ENCODE measurements at regions not wholly inside any gene's neighbourhood (a gene's known extent, or its start where the extent isn't known, plus 50 kb on each side); places are given as distances from the start of the nearest gene placed in this dataset.

GRCh38 chr5:166013415-166013814, 2278.0 kb upstream of the WWC1 start:
- Mint-ChIP-seq H3K4me1 (ENCODE audit: low read depth) (no peaks in the 10 kb centered on the region), H3K9me3 (peaks cover 25% of the 10 kb centered on the region), H3K27me3 (no peaks in the 10 kb centered on the region), H3K27ac (no peak overlapping the region), H3K36me3 (ENCODE audit: low read depth) (no peaks in the 10 kb centered on the region), H3K4me3 (no peak overlapping the region)

GRCh38 chr5:166014256-166014655, 2277.2 kb upstream of the WWC1 start:
- no peaks in the 10 kb centered on the region for H3K27me3 Mint-ChIP-seq
- no peak overlapping the region for H3K4me3 Mint-ChIP-seq
- peaks cover 25% of the 10 kb centered on the region for H3K9me3 Mint-ChIP-seq
- no peak overlapping the region for H3K27ac Mint-ChIP-seq
- H3K4me1 Mint-ChIP-seq (ENCODE audit: low read depth), result no peaks in the 10 kb centered on the region
- H3K36me3 Mint-ChIP-seq (ENCODE audit: low read depth), result no peaks in the 10 kb centered on the region

- Mint-ChIP-seq H3K27me3 (no peaks in the 10 kb centered on the region), H3K9me3 (peaks cover 19% of the 10 kb centered on the region), H3K36me3 (ENCODE audit: low read depth) (no peaks in the 10 kb centered on the region), H3K4me1 (ENCODE audit: low read depth) (no peaks in the 10 kb centered on the region), H3K4me3 (no peak overlapping the region), H3K27ac (no peak overlapping the region)
These were observed 2272.7 kb upstream of the WWC1 start for GRCh38 chr5:166018716-166019115.

GRCh38 chr5:166022065-166022464, 2269.4 kb upstream of the WWC1 start:
- H3K9me3 Mint-ChIP-seq, result peaks cover 10% of the 10 kb centered on the region
- H3K36me3 Mint-ChIP-seq (ENCODE audit: low read depth), result no peaks in the 10 kb centered on the region
- H3K4me3 Mint-ChIP-seq, result no peak overlapping the region
- H3K27ac Mint-ChIP-seq, result no peak overlapping the region
- H3K27me3 Mint-ChIP-seq, result no peaks in the 10 kb centered on the region
- H3K4me1 Mint-ChIP-seq (ENCODE audit: low read depth), result no peaks in the 10 kb centered on the region

- H3K36me3 Mint-ChIP-seq (ENCODE audit: low read depth), result no peaks in the 10 kb centered on the region
- H3K27ac Mint-ChIP-seq, result no peak overlapping the region
- no peak overlapping the region for H3K4me3 Mint-ChIP-seq
- no peaks in the 10 kb centered on the region for H3K4me1 Mint-ChIP-seq (ENCODE audit: low read depth)
- H3K9me3 Mint-ChIP-seq, result peaks cover 10% of the 10 kb centered on the region
- H3K27me3 Mint-ChIP-seq, result no peaks in the 10 kb centered on the region
These were observed 2266.5 kb upstream of the WWC1 start for GRCh38 chr5:166024970-166025369.

- Mint-ChIP-seq H3K9me3 (peaks cover 4% of the 10 kb centered on the region), H3K4me3 (no peak overlapping the region)
These were observed 2263.9 kb upstream of the WWC1 start for GRCh38 chr5:166027582-166027981.

GRCh38 chr5:166031926-166032325, 2259.5 kb upstream of the WWC1 start:
- H3K27ac Mint-ChIP-seq, result no peak overlapping the region
- H3K4me1 Mint-ChIP-seq (ENCODE audit: low read depth), result no peaks in the 10 kb centered on the region
- H3K4me3 Mint-ChIP-seq, result no peak overlapping the region
- peaks cover 5% of the 10 kb centered on the region for H3K9me3 Mint-ChIP-seq
- H3K27me3 Mint-ChIP-seq, result no peaks in the 10 kb centered on the region
- H3K36me3 Mint-ChIP-seq (ENCODE audit: low read depth), result no peaks in the 10 kb centered on the region

More at GRCh38 chr5:166027582-166027981, 2263.9 kb upstream of the WWC1 start:
- H3K4me1 Mint-ChIP-seq (ENCODE audit: low read depth), result no peaks in the 10 kb centered on the region
- no peaks in the 10 kb centered on the region for H3K36me3 Mint-ChIP-seq (ENCODE audit: low read depth)
- no peaks in the 10 kb centered on the region for H3K27me3 Mint-ChIP-seq
- no peak overlapping the region for H3K27ac Mint-ChIP-seq

GRCh38 chr5:166032601-166033000, 2258.8 kb upstream of the WWC1 start:
- Mint-ChIP-seq H3K27me3 (no peaks in the 10 kb centered on the region), H3K9me3 (peaks cover 5% of the 10 kb centered on the region), H3K4me1 (ENCODE audit: low read depth) (no peaks in the 10 kb centered on the region), H3K4me3 (no peak overlapping the region), H3K27ac (no peak overlapping the region), H3K36me3 (ENCODE audit: low read depth) (no peaks in the 10 kb centered on the region)

- Mint-ChIP-seq H3K9me3 (peaks cover 10% of the 10 kb centered on the region), H3K36me3 (ENCODE audit: low read depth) (no peaks in the 10 kb centered on the region), H3K4me3 (no peak overlapping the region), H3K27ac (no peak overlapping the region), H3K4me1 (ENCODE audit: low read depth) (no peaks in the 10 kb centered on the region), H3K27me3 (no peaks in the 10 kb centered on the region)
These were observed 2245.5 kb upstream of the WWC1 start for GRCh38 chr5:166045961-166046360.

GRCh38 chr5:166046956-166047355, 2244.5 kb upstream of the WWC1 start:
- no peaks in the 10 kb centered on the region for H3K36me3 Mint-ChIP-seq (ENCODE audit: low read depth)
- H3K4me3 Mint-ChIP-seq, result no peak overlapping the region
- no peaks in the 10 kb centered on the region for H3K4me1 Mint-ChIP-seq (ENCODE audit: low read depth)
- peaks cover 10% of the 10 kb centered on the region for H3K9me3 Mint-ChIP-seq
- no peaks in the 10 kb centered on the region for H3K27me3 Mint-ChIP-seq
- no peak overlapping the region for H3K27ac Mint-ChIP-seq

- peaks cover 9% of the 10 kb centered on the region for H3K9me3 Mint-ChIP-seq
- no peaks in the 10 kb centered on the region for H3K4me1 Mint-ChIP-seq (ENCODE audit: low read depth)
- H3K36me3 Mint-ChIP-seq (ENCODE audit: low read depth), result no peaks in the 10 kb centered on the region
- H3K27me3 Mint-ChIP-seq, result no peaks in the 10 kb centered on the region
- no peak overlapping the region for H3K4me3 Mint-ChIP-seq
- no peak overlapping the region for H3K27ac Mint-ChIP-seq
These were observed 2240.9 kb upstream of the WWC1 start for GRCh38 chr5:166050531-166050930.

GRCh38 chr5:166058660-166059059, 2232.8 kb upstream of the WWC1 start:
- no peak overlapping the region for H3K27ac Mint-ChIP-seq
- no peaks in the 10 kb centered on the region for H3K4me1 Mint-ChIP-seq (ENCODE audit: low read depth)
- H3K4me3 Mint-ChIP-seq, result no peak overlapping the region
- peaks cover 4% of the 10 kb centered on the region for H3K9me3 Mint-ChIP-seq
- H3K27me3 Mint-ChIP-seq, result no peaks in the 10 kb centered on the region
- H3K36me3 Mint-ChIP-seq (ENCODE audit: low read depth), result no peaks in the 10 kb centered on the region

- Mint-ChIP-seq H3K36me3 (ENCODE audit: low read depth) (no peaks in the 10 kb centered on the region), H3K4me1 (ENCODE audit: low read depth) (no peaks in the 10 kb centered on the region), H3K27me3 (no peaks in the 10 kb centered on the region), H3K9me3 (peaks cover 16% of the 10 kb centered on the region), H3K27ac (no peak overlapping the region), H3K4me3 (no peak overlapping the region)
These were observed 2229.4 kb upstream of the WWC1 start for GRCh38 chr5:166062094-166062493.

- Mint-ChIP-seq H3K36me3 (ENCODE audit: low read depth) (no peaks in the 10 kb centered on the region), H3K4me1 (ENCODE audit: low read depth) (no peaks in the 10 kb centered on the region), H3K9me3 (peaks cover 13% of the 10 kb centered on the region), H3K4me3 (no peak overlapping the region), H3K27ac (no peak overlapping the region), H3K27me3 (no peaks in the 10 kb centered on the region)
These were observed 2228.7 kb upstream of the WWC1 start for GRCh38 chr5:166062719-166063118.

GRCh38 chr5:166063261-166063660, 2228.2 kb upstream of the WWC1 start:
- Mint-ChIP-seq H3K9me3 (peaks cover 12% of the 10 kb centered on the region), H3K27me3 (no peaks in the 10 kb centered on the region), H3K4me3 (no peak overlapping the region), H3K27ac (no peak overlapping the region), H3K4me1 (ENCODE audit: low read depth) (no peaks in the 10 kb centered on the region), H3K36me3 (ENCODE audit: low read depth) (no peaks in the 10 kb centered on the region)

- Mint-ChIP-seq H3K4me1 (ENCODE audit: low read depth) (no peaks in the 10 kb centered on the region), H3K9me3 (peaks cover 15% of the 10 kb centered on the region), H3K4me3 (no peak overlapping the region), H3K27me3 (no peaks in the 10 kb centered on the region), H3K27ac (no peak overlapping the region), H3K36me3 (ENCODE audit: low read depth) (no peaks in the 10 kb centered on the region)
These were observed 2222.7 kb upstream of the WWC1 start for GRCh38 chr5:166068547-166069335.
